Neural cell (in vitro differentiated cells): ENCODE measurements at regions not wholly inside any gene's neighbourhood (a gene's known extent, or its start where the extent isn't known, plus 50 kb on each side); places are given as distances from the start of the nearest gene placed in this dataset.

ENCODE experiments used
- H2AFZ ChIP-seq: fragments of 200-600, 300-800 bp; sonication (generic), shearing (Covaris generic); 2 replicates; pipeline ENCODE4 v1.6.0; 2014; ENCODE audit warnings: low read depth, mild to moderate bottlenecking, antibody characterized with exemption, low read length, moderate library complexity
- H3F3A ChIP-seq: fragments of 200-600 bp; shearing (Covaris generic); 2 replicates; pipeline ENCODE4 v1.6.1; 2016; ENCODE audit warnings: mild to moderate bottlenecking, moderate library complexity, mixed read lengths, antibody characterized with exemption, low read length; ENCODE audit not compliant: insufficient read depth, poor library complexity, severe bottlenecking
- H3K27ac ChIP-seq: fragments of 200-600, 300-800 bp; sonication (generic), shearing (Covaris generic); 2 replicates; pipeline ENCODE4 v1.5.1; 2014; ENCODE audit warnings: mild to moderate bottlenecking, low read length, moderate library complexity
- H3K27me3 ChIP-seq: fragments of 300-800, 200-600 bp; sonication (generic), shearing (Covaris generic); 2 replicates; pipeline ENCODE4 v1.6.0; 2014; ENCODE audit warnings: mild to moderate bottlenecking, low read depth, low read length, moderate library complexity; ENCODE audit not compliant: insufficient read depth
- H3K36me3 ChIP-seq: fragments of 300-800, 200-600 bp; sonication (generic), shearing (Covaris generic); 2 replicates; pipeline ENCODE4 v1.5.1; 2014; ENCODE audit warnings: mild to moderate bottlenecking, antibody characterized with exemption, low read length, moderate library complexity; ENCODE audit not compliant: insufficient read depth
- H3K4me2 ChIP-seq: fragments of 300-800, 200-600 bp; sonication (generic), shearing (Covaris generic); 2 replicates; pipeline ENCODE4 v1.6.0; 2014; ENCODE audit warnings: mild to moderate bottlenecking, low read length
- H3K4me3 ChIP-seq: fragments of 300-800, 200-600 bp; sonication (generic), shearing (Covaris generic); 2 replicates; pipeline ENCODE4 v1.5.1; 2014; ENCODE audit warnings: mild to moderate bottlenecking, low read length, moderate library complexity
- H3K79me2 ChIP-seq: fragments of 200-600 bp; shearing (Covaris generic); replicated peaks from 2 replicates; pipeline ENCODE4 v1.6.0; 2014; ENCODE audit warnings: mild to moderate bottlenecking, low read length, moderate library complexity; ENCODE audit not compliant: insufficient read depth
- H3K9ac ChIP-seq: fragments of 300-800, 200-600 bp; sonication (generic), shearing (Covaris generic); 2 replicates; pipeline ENCODE4 v1.6.1; 2016; ENCODE audit warnings: mild to moderate bottlenecking, low read length, mixed read lengths
- H3K9me2 ChIP-seq: fragments of 200-600 bp; shearing (Covaris generic); 2 replicates; pipeline ENCODE4 v1.6.1; 2016; ENCODE audit warnings: mild to moderate bottlenecking, low read length, mixed read lengths; ENCODE audit not compliant: insufficient read depth
- H3K9me3 ChIP-seq: fragments of 200-600, 300-800 bp; sonication (generic), shearing (Covaris generic); 2 replicates; pipeline ENCODE4 v1.6.1; 2016; ENCODE audit warnings: mild to moderate bottlenecking, mixed run types, low read length, moderate library complexity, mixed read lengths
- H4K20me1 ChIP-seq: fragments of 200-600 bp; shearing (Covaris generic); 2 replicates; pipeline ENCODE4 v1.6.1; 2016; ENCODE audit warnings: mild to moderate bottlenecking, mixed run types; ENCODE audit not compliant: insufficient read depth
- EP300 ChIP-seq: fragments of 450-650 bp; conservative IDR thresholded peaks from 2 replicates; pipeline ENCODE4 v1.6.1; 2014; ENCODE audit warnings: antibody characterized with exemption, mild to moderate bottlenecking, moderate library complexity; ENCODE audit not compliant: poor library complexity, severe bottlenecking
- EZH2 ChIP-seq: fragments of 200-600, 300-800 bp; shearing (Covaris generic), sonication (generic); IDR thresholded peaks from 2 replicates; pipeline ENCODE4 v1.6.1; 2014; ENCODE audit warnings: antibody characterized with exemption, low read length, borderline replicate concordance, mild to moderate bottlenecking; ENCODE audit not compliant: insufficient read depth, poor library complexity, severe bottlenecking
- MXI1 ChIP-seq: fragments of 450-650 bp; conservative IDR thresholded peaks from 2 replicates; pipeline ENCODE4 v1.6.1; 2014; ENCODE audit warnings: antibody characterized with exemption, mild to moderate bottlenecking; ENCODE audit not compliant: poor library complexity, severe bottlenecking
- POLR2AphosphoS5 ChIP-seq: IDR thresholded peaks from 2 replicates; pipeline ENCODE4 v1.6.1; 2012
- RAD21 ChIP-seq: fragments of 450-650 bp; conservative IDR thresholded peaks from 2 replicates; pipeline ENCODE4 v1.6.1; 2014; ENCODE audit warnings: antibody characterized with exemption, mild to moderate bottlenecking, moderate library complexity
- SMC3 ChIP-seq: fragments of 450-650 bp; conservative IDR thresholded peaks from 2 replicates; pipeline ENCODE4 v1.6.1; 2014; ENCODE audit warnings: antibody characterized with exemption, mild to moderate bottlenecking, moderate library complexity; ENCODE audit not compliant: poor library complexity
- TAF1 ChIP-seq: IDR thresholded peaks from 2 replicates; pipeline ENCODE4 v1.6.1; 2012; ENCODE audit warnings: low read depth
- TF ChIP-seq, protein P1 (sequence below): fragments of 450-650 bp; IDR thresholded peaks from 2 replicates; pipeline ENCODE4 v1.5.1; 2014; ENCODE audit warnings: antibody characterized with exemption, mild to moderate bottlenecking, moderate library complexity; ENCODE audit not compliant: poor library complexity, severe bottlenecking
- TF ChIP-seq, protein P2 (sequence below): IDR thresholded peaks from 2 replicates; pipeline ENCODE4 v1.6.1; 2012; ENCODE audit warnings: borderline replicate concordance

DNA sequence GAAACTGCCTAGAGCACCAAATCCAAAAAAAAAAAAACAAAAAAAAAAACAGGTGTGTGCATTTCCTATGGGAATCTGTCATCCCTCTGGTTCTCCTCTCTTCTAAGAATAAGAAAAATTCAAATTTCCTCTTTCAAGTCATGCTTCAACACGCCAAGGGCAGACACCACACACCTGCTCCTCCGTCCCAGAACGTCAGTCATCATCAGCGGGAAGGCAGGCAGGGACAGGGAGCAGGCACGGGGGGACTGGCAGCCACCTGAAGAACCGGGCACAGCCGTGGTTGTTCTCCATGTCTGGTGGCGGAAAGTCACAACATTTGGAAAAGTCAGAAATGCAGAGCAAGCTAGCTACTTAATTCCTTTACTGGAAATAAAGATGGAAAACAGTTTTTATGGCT lies 214.8 kb downstream of the IKZF2 start:
- Histone ChIP-seq H2AFZ (no peak overlapping the region), H4K20me1 (no peaks in the 10 kb centered on the region), H3K27ac (no peak overlapping the region), H3K4me2 (no peak overlapping the region), H3F3A (no peaks in the 10 kb centered on the region), H3K9me3 (no peaks in the 10 kb centered on the region), H3K36me3 (no peaks in the 10 kb centered on the region), H3K9ac (no peak overlapping the region), H3K79me2 (no peaks in the 10 kb centered on the region), H3K27me3 (no peaks in the 10 kb centered on the region), H3K9me2 (no peaks in the 10 kb centered on the region), H3K4me3 (no peak overlapping the region)
- TF ChIP-seq SMC3 (no peak), TAF1 (no peak), EZH2 (no peak), RAD21 (no peak), EP300 (no peak), MXI1 (no peak), POLR2AphosphoS5 (no peak)
- TF ChIP-seq, protein P1, sequence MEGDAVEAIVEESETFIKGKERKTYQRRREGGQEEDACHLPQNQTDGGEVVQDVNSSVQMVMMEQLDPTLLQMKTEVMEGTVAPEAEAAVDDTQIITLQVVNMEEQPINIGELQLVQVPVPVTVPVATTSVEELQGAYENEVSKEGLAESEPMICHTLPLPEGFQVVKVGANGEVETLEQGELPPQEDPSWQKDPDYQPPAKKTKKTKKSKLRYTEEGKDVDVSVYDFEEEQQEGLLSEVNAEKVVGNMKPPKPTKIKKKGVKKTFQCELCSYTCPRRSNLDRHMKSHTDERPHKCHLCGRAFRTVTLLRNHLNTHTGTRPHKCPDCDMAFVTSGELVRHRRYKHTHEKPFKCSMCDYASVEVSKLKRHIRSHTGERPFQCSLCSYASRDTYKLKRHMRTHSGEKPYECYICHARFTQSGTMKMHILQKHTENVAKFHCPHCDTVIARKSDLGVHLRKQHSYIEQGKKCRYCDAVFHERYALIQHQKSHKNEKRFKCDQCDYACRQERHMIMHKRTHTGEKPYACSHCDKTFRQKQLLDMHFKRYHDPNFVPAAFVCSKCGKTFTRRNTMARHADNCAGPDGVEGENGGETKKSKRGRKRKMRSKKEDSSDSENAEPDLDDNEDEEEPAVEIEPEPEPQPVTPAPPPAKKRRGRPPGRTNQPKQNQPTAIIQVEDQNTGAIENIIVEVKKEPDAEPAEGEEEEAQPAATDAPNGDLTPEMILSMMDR, result no peak
- TF ChIP-seq, protein P2, sequence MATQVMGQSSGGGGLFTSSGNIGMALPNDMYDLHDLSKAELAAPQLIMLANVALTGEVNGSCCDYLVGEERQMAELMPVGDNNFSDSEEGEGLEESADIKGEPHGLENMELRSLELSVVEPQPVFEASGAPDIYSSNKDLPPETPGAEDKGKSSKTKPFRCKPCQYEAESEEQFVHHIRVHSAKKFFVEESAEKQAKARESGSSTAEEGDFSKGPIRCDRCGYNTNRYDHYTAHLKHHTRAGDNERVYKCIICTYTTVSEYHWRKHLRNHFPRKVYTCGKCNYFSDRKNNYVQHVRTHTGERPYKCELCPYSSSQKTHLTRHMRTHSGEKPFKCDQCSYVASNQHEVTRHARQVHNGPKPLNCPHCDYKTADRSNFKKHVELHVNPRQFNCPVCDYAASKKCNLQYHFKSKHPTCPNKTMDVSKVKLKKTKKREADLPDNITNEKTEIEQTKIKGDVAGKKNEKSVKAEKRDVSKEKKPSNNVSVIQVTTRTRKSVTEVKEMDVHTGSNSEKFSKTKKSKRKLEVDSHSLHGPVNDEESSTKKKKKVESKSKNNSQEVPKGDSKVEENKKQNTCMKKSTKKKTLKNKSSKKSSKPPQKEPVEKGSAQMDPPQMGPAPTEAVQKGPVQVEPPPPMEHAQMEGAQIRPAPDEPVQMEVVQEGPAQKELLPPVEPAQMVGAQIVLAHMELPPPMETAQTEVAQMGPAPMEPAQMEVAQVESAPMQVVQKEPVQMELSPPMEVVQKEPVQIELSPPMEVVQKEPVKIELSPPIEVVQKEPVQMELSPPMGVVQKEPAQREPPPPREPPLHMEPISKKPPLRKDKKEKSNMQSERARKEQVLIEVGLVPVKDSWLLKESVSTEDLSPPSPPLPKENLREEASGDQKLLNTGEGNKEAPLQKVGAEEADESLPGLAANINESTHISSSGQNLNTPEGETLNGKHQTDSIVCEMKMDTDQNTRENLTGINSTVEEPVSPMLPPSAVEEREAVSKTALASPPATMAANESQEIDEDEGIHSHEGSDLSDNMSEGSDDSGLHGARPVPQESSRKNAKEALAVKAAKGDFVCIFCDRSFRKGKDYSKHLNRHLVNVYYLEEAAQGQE, result no peak

DNA sequence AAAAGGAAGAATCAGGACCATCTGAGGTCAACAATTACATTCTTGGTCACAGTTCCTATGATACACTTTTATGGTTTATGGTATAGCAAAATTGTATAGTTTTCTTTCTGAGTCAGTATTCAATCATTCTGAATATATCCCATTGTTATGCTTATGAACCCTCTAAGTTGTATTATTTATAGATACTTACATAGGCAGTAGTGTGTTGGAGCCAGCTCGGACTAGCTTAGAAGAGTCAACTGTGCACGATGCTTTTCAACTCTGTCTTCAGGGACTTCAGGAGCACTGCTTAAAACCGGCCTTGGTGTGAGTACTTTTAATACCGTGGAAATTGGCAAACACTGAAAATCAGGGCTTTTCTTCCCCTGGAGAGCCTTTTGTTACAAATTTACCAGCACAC lies 215.7 kb downstream of the IKZF2 start:
- H3K4me3 ChIP-seq, result no peak overlapping the region
- TF ChIP-seq, protein P1, result no peak
- TF ChIP-seq, protein P2, result no peak
- TF ChIP-seq MXI1, result no peak
- no peak for TF ChIP-seq RAD21
- no peak for TF ChIP-seq TAF1
- no peak for TF ChIP-seq EP300
- TF ChIP-seq POLR2AphosphoS5, result no peak
- TF ChIP-seq EZH2, result no peak
- no peak for TF ChIP-seq SMC3
- no peaks in the 10 kb centered on the region for H3K79me2 ChIP-seq
- H3K9ac ChIP-seq, result no peak overlapping the region
- no peak overlapping the region for H2AFZ ChIP-seq
- no peaks in the 10 kb centered on the region for H4K20me1 ChIP-seq
- no peaks in the 10 kb centered on the region for H3K36me3 ChIP-seq
- H3K4me2 ChIP-seq, result no peak overlapping the region
- no peaks in the 10 kb centered on the region for H3K27me3 ChIP-seq
- H3K9me2 ChIP-seq, result no peaks in the 10 kb centered on the region
- H3K9me3 ChIP-seq, result no peaks in the 10 kb centered on the region
- H3K27ac ChIP-seq, result no peak overlapping the region
- H3F3A ChIP-seq, result no peaks in the 10 kb centered on the region
